Right lobe of liver (tissue), 4 donors: ENCODE measurements at regions not wholly inside any gene's neighbourhood (a gene's known extent, or its start where the extent isn't known, plus 50 kb on each side); places are given as distances from the start of the nearest gene placed in this dataset.
"Not testable (repeated sequence)": the region's sequence is repeated elsewhere in the genome, so short reads cannot be mapped to it uniquely, and the experiment has no call there.

ENCODE experiments used
- CTCF ChIP-seq, 4 donors: fragments of 200-600 bp in 3 of 4; fragments of 450-650 bp in 1 of 4; IDR thresholded peaks; one replicate each; pipeline versions ENCODE4 v1.5.1 to v1.8.0; 2016 to 2022; ENCODE audit warnings: antibody characterized with exemption in 4 of 4, mild to moderate bottlenecking in 2 of 4
- POLR2A ChIP-seq: fragments of 450-650 bp; IDR thresholded peaks from one replicate; pipeline ENCODE4 v1.6.1; 2017; ENCODE audit warnings: antibody characterized with exemption, mild to moderate bottlenecking
- donor health status: DM: no; HTN: no; CAD: no.
- donor health status: DM: no; HTN: no; CAD: no.
- donor health status: DM: no; HTN: yes; CAD: no.

GRCh38 chr4:118535788-118536187 is 149.4 kb upstream of the METTL14 start:
- TF ChIP-seq POLR2A; CTCF (IDR thresholded peaks at IDR 0.05): not testable (repeated sequence)
